Tibial nerve (tissue), 4 donors: ENCODE measurements at regions not wholly inside any gene's neighbourhood (a gene's known extent, or its start where the extent isn't known, plus 50 kb on each side); places are given as distances from the start of the nearest gene placed in this dataset.

Experiments used
- DNase-seq, 2 donors: peaks; one replicate each; pipeline ENCODE4 v3.0.0-alpha.2; 2019; ENCODE audit warnings: low spot score in 2 of 2
- H3K27ac ChIP-seq, 4 donors: fragments of 200-600 bp; sonication (generic) in 3 of 4; one replicate each; pipeline ENCODE4 v1.5.1; 2017 to 2019; ENCODE audit warnings: mild to moderate bottlenecking in 1 of 4
- H3K27me3 ChIP-seq, 2 donors: fragments of 200-600 bp; sonication (generic) in 1 of 2; one replicate each; pipeline versions ENCODE4 v1.5.1 to v1.6.0; 2017 to 2019
- H3K36me3 ChIP-seq, 3 donors: fragments of 200-600 bp; sonication (generic); one replicate each; pipeline ENCODE4 v1.5.1; 2018 to 2019
- H3K4me1 ChIP-seq, 4 donors: fragments of 200-600 bp; sonication (generic) in 3 of 4; one replicate each; pipeline ENCODE4 v1.5.1; 2017 to 2019
- H3K4me3 ChIP-seq, 4 donors: fragments of 200-600 bp; sonication (generic) in 3 of 4; one replicate each; pipeline ENCODE4 v1.5.1; 2017 to 2019; ENCODE audit warnings: mild to moderate bottlenecking in 1 of 4, moderate library complexity in 1 of 4
- H3K9me3 ChIP-seq, 4 donors: fragments of 200-600 bp; sonication (generic) in 3 of 4; one replicate each; pipeline ENCODE4 v1.5.1; 2017 to 2019
- EP300 ChIP-seq, 2 donors: sonication (generic); formaldehyde crosslinking; IDR thresholded peaks; one replicate each; pipeline ENCODE4 v1.6.1; 2017; ENCODE audit warnings: antibody characterized with exemption in 2 of 2, mild to moderate bottlenecking in 1 of 2
- POLR2A ChIP-seq, 2 donors: fragments of 450-650 bp; IDR thresholded peaks; one replicate each; pipeline ENCODE4 v1.6.1; 2017; ENCODE audit warnings: antibody characterized with exemption in 2 of 2, mild to moderate bottlenecking in 2 of 2, moderate library complexity in 2 of 2
- WGBS, 2 donors: methylation state at CpG; one replicate each; pipeline ENCODE4 v1.1.5; 2018; 5-methylcytosine and 5-hydroxymethylcytosine counted together
- TF ChIP-seq, protein P1 (sequence below), 5 experiments: fragments of 200-600 bp in 3 of 5; fragments of 450-650 bp in 2 of 5; sonication (generic) in 3 of 5; IDR thresholded peaks; one replicate each; pipeline ENCODE4 v1.5.1; 2016 to 2019; ENCODE audit warnings: antibody characterized with exemption in 5 of 5, mild to moderate bottlenecking in 3 of 5, moderate library complexity in 2 of 5

DNA sequence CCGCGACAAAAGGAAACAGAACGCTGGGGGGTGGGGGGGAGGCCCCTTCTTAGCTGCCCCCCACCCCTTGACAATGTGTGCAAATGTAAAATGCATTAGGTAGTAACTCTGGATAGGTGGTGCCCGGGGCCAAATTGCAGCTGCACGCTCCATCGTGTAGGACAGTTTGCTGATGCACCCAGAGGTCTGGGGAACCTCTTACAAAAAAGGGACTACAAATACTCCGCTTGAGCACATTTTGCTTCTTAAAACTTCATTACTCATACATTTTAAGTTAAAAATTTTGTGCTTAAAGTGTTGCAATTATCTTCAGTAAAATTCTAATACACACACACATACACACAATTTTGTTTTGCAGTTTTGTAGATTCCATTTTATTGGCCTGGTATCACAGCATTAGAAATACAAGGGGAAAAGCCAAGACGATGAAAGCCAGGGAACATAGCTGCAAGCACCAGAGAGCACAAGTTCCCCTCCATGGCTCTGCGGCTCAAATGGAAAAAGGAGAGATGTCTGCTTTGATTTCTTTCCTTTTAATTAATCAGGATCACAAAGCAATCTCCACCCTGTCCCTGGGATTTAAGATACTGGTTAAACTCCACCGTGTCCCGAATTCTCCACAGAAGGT lies 582.1 kb downstream of the ZEB2 start:
- DNase-seq: no peak
- no peaks in the 10 kb centered on the region for H3K9me3 ChIP-seq
- H3K27ac ChIP-seq: peak overlapping the region; percentile 66 to 94 (median 83)
- peak overlapping the region; percentile 48 to 73 (median 60) for H3K4me3 ChIP-seq
- H3K4me1 ChIP-seq: peaks cover 0 to 42% (median 5%) of the 10 kb centered on the region in 4 donors
- no peaks in the 10 kb centered on the region for H3K27me3 ChIP-seq
- WGBS, 2 donors: 18 to 23% methylated on average over 11 of the region's 11 CpGs
- no peak for TF ChIP-seq POLR2A (IDR thresholded peaks at IDR 0.05)
- TF ChIP-seq, protein P1, sequence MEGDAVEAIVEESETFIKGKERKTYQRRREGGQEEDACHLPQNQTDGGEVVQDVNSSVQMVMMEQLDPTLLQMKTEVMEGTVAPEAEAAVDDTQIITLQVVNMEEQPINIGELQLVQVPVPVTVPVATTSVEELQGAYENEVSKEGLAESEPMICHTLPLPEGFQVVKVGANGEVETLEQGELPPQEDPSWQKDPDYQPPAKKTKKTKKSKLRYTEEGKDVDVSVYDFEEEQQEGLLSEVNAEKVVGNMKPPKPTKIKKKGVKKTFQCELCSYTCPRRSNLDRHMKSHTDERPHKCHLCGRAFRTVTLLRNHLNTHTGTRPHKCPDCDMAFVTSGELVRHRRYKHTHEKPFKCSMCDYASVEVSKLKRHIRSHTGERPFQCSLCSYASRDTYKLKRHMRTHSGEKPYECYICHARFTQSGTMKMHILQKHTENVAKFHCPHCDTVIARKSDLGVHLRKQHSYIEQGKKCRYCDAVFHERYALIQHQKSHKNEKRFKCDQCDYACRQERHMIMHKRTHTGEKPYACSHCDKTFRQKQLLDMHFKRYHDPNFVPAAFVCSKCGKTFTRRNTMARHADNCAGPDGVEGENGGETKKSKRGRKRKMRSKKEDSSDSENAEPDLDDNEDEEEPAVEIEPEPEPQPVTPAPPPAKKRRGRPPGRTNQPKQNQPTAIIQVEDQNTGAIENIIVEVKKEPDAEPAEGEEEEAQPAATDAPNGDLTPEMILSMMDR (IDR thresholded peaks at IDR 0.05): no peak
- TF ChIP-seq EP300 (IDR thresholded peaks at IDR 0.05): peak in 1 of 2 donors; percentile 27
- peaks cover 0 to 8% (median 0%) of the 10 kb centered on the region in 3 donors for H3K36me3 ChIP-seq

GRCh38 chr2:143936848-143937722 lies 582.8 kb downstream of the ZEB2 start:
- H3K4me1 ChIP-seq: peaks cover 0 to 42% (median 5%) of the 10 kb centered on the region in 4 donors
- no peak for DNase-seq
- H3K4me3 ChIP-seq: peak overlapping the region; percentile 48 to 73 (median 60)
- H3K36me3 ChIP-seq: peaks cover 0 to under 1% (median 0%) of the 10 kb centered on the region in 3 donors
- no peaks in the 10 kb centered on the region for H3K27me3 ChIP-seq
- 0 to 1% methylated on average over 18 to 61 of the region's 108 CpGs for WGBS, 2 donors
- H3K9me3 ChIP-seq: no peaks in the 10 kb centered on the region
- H3K27ac ChIP-seq: peak overlapping the region; percentile 66 to 94 (median 83)
- TF ChIP-seq EP300 (IDR thresholded peaks at IDR 0.05): peak in 1 of 2 donors; percentile 69
- TF ChIP-seq POLR2A (IDR thresholded peaks at IDR 0.05): peak in 1 of 2 donors; percentile 47
- TF ChIP-seq, protein P1 (IDR thresholded peaks at IDR 0.05): peak in 1 of 5 experiments; percentile 11

- peak overlapping the region; percentile 66 to 94 (median 83) for H3K27ac ChIP-seq
- TF ChIP-seq POLR2A (IDR thresholded peaks at IDR 0.05) (no peak), EP300 (IDR thresholded peaks at IDR 0.05) (no peak)
- TF ChIP-seq, protein P1 (IDR thresholded peaks at IDR 0.05): no peak
- 9 to 10% methylated on average over 14 of the region's 14 CpGs for WGBS, 2 donors
- DNase-seq: no peak
- no peaks in the 10 kb centered on the region for H3K36me3 ChIP-seq
- peaks cover 0 to 42% (median 5%) of the 10 kb centered on the region in 4 donors for H3K4me1 ChIP-seq
- H3K9me3 ChIP-seq: no peaks in the 10 kb centered on the region
- H3K27me3 ChIP-seq: no peaks in the 10 kb centered on the region
- H3K4me3 ChIP-seq: peak overlapping the region; percentile 48 to 73 (median 60)
Observed at GRCh38 chr2:143936538-143936847, 583.4 kb downstream of the ZEB2 start.

GRCh38 chr2:143935482-143935752 lies 584.5 kb downstream of the ZEB2 start:
- Histone ChIP-seq H3K4me1 (peaks cover 0 to 39% (median 5%) of the 10 kb centered on the region in 4 donors), H3K4me3 (peak overlapping the region in 1 of 4 donors; percentile 15), H3K27me3 (no peaks in the 10 kb centered on the region), H3K36me3 (no peaks in the 10 kb centered on the region), H3K27ac (peak overlapping the region; percentile 66 to 94 (median 83)), H3K9me3 (no peaks in the 10 kb centered on the region)
- WGBS, 2 donors: 30 to 58% methylated on average over 4 of the region's 4 CpGs
- TF ChIP-seq POLR2A (IDR thresholded peaks at IDR 0.05) (no peak), EP300 (IDR thresholded peaks at IDR 0.05) (no peak)
- TF ChIP-seq, protein P1 (IDR thresholded peaks at IDR 0.05): no peak
- no peak for DNase-seq
